Dendritic cell treated with granulocyte-macrophage colony-stimulating factor and Interleukin-4, amounts not matched to agents 40 ng/mL and 50 ng/mL, for 4 days (primary cell): ENCODE measurements at regions not wholly inside any gene's neighbourhood (a gene's known extent, or its start where the extent isn't known, plus 50 kb on each side); places are given as distances from the start of the nearest gene placed in this dataset.

ENCODE experiments used
- H3K27ac Mint-ChIP-seq: one replicate; pipeline ENCODE4 v1.8.0; 2022; ENCODE audit warnings: mild to moderate bottlenecking, mixed read lengths
- H3K27me3 Mint-ChIP-seq: one replicate; pipeline ENCODE4 v1.8.0; 2022; ENCODE audit warnings: mild to moderate bottlenecking, mixed read lengths
- H3K36me3 Mint-ChIP-seq: one replicate; pipeline ENCODE4 v1.8.0; 2022; ENCODE audit warnings: low read depth, mixed read lengths
- H3K4me1 Mint-ChIP-seq: one replicate; pipeline ENCODE4 v1.8.0; 2022; ENCODE audit warnings: low read depth, mixed read lengths
- H3K4me3 Mint-ChIP-seq: one replicate; pipeline ENCODE4 v1.8.0; 2022; ENCODE audit warnings: mild to moderate bottlenecking, moderate library complexity, mixed read lengths
- H3K9me3 Mint-ChIP-seq: one replicate; pipeline ENCODE4 v1.8.0; 2022; ENCODE audit warnings: mixed read lengths
- intact Hi-C: fragments of 100-400 bp; cut with micrococcal nuclease; formaldehyde crosslinking; loops from one replicate; pipeline ENCODE4 v1.15.0; 2022

DNA sequence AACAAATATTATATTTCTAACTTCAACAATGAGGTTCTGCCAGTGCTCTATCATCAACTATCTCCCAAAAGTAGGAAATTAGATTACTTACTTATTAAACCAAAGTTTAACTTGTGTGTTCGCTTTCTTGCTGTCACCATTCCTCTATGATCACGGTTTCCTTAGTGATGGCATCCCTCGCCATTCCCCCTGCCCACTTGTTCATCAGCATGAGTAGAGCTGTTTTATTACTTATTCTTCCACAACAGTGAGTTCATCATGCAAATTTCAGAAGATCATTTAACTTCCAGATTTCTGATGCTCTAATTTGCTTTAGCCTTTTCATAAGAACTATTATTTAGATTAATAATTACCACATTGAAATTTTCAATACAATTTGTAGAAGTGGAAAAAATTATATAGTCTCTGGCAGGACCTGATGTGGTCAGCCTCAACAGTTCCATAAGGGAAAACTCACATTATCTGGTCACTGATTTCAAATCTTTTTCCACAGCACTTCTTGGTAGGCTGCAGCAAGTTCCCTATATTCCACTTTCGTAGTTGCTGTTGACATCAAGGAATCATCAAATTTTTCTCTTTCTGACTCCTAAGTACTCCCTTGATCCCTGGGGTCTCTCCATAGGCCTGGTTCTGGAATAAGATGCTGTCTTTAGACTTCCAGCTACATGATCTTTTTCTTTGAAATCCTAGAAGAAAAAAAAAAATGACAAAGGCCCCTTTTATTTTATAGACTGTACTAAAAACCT lies 174.6 kb downstream of the RASSF9 start:
- intact Hi-C loops: no loop called here
- Mint-ChIP-seq H3K36me3 (no peaks in the 10 kb centered on the region), H3K9me3 (peaks cover 26% of the 10 kb centered on the region), H3K4me3 (no peak overlapping the region), H3K27ac (no peak overlapping the region), H3K4me1 (no peaks in the 10 kb centered on the region), H3K27me3 (no peaks in the 10 kb centered on the region)

- no peak overlapping the region for H3K27ac Mint-ChIP-seq
- no peak overlapping the region for H3K4me3 Mint-ChIP-seq
- H3K27me3 Mint-ChIP-seq: no peaks in the 10 kb centered on the region
- peaks cover 25% of the 10 kb centered on the region for H3K9me3 Mint-ChIP-seq
- no peaks in the 10 kb centered on the region for H3K4me1 Mint-ChIP-seq
- no peaks in the 10 kb centered on the region for H3K36me3 Mint-ChIP-seq
- intact Hi-C loops: no loop called here
Observed at GRCh38 chr12:85662207-85662602, 174.0 kb downstream of the RASSF9 start.

DNA sequence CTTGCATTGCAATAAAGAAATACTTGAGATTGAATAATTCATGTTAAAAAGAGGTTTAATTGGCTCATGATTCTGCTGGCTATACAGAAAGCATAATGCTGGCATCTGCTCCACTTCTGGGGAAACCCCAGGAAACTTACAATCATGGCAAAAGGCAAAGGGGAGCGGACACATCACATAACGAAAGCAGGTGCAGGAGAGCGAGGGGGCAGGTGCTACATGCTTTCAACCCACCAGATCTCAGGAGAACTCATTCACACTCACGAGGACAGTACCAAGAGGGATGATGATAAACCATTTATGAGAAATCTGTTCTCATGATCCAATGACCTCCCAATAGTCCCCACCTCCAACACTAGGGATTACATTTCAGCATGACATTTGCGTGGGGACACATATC lies 172.6 kb downstream of the RASSF9 start:
- peaks cover 17% of the 10 kb centered on the region for H3K9me3 Mint-ChIP-seq
- no peaks in the 10 kb centered on the region for H3K36me3 Mint-ChIP-seq
- no peaks in the 10 kb centered on the region for H3K4me1 Mint-ChIP-seq
- H3K4me3 Mint-ChIP-seq: no peak overlapping the region
- intact Hi-C loops: no loop called here
- H3K27me3 Mint-ChIP-seq: no peaks in the 10 kb centered on the region
- H3K27ac Mint-ChIP-seq: no peak overlapping the region

DNA sequence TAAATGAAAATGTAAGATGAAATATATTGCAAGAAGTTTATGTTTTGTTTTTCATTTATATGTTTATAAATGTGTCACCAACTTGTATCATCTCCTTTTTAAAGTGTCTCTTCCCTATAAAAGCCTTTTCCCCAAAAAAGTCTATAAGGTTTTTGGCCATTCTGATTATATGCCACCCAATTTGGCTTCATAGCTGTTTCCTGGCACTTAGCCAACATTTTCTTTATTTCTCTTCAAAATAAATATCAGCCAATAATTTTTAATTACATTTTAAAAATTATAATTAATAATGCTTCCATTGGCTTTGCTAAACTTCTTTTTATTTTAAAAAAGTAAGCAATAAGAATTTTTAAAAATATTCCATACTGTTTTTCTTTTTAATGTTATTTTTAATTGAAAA lies 171.8 kb downstream of the RASSF9 start:
- Mint-ChIP-seq H3K4me1 (no peaks in the 10 kb centered on the region), H3K36me3 (no peaks in the 10 kb centered on the region), H3K4me3 (no peak overlapping the region), H3K27me3 (no peaks in the 10 kb centered on the region), H3K9me3 (peaks cover 12% of the 10 kb centered on the region), H3K27ac (no peak overlapping the region)
- intact Hi-C loops: no loop called here

DNA sequence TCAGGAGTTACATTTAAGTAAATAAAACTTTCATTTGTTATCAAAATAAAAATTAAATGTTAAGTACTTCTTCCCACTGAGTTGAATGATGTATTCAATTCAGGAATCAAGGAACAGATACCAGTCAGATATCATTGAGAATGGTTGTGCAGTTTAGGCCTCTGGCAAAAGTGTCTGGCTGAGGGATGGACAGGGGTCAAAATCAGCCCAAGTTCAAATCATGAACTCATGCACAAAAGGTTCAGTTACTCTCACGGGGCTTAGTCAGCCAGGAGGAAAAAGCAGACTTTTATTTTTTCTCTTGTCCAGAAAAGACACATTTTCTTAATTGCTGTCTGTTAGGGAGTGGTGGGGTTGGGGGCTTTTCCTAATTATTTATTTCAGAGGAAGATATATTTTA lies 166.3 kb downstream of the RASSF9 start:
- intact Hi-C loops: no loop called here
- no peaks in the 10 kb centered on the region for H3K27me3 Mint-ChIP-seq
- no peaks in the 10 kb centered on the region for H3K36me3 Mint-ChIP-seq
- no peak overlapping the region for H3K4me3 Mint-ChIP-seq
- H3K4me1 Mint-ChIP-seq: no peaks in the 10 kb centered on the region
- no peak overlapping the region for H3K27ac Mint-ChIP-seq
- peaks cover 14% of the 10 kb centered on the region for H3K9me3 Mint-ChIP-seq

DNA sequence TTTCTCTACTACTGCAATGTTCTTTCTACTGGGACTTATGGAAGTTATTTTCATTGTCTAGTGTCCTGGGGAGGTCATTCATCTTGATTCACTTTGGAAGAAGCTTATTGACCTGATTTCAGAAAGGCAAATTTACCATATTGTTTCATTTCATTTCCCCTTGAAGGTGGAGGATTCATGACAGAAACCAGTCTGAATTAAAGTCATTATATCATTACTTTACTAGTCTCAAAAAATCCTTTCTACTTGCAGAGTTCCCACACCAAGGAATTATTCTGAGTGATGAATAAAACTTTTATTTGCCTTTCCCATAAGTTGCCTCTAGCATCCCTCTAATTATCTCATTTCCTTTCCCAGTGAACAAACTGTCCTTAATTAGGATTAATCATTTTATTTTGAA lies 163.8 kb downstream of the RASSF9 start:
- Mint-ChIP-seq H3K4me3 (no peak overlapping the region), H3K36me3 (no peaks in the 10 kb centered on the region), H3K9me3 (peaks cover 14% of the 10 kb centered on the region), H3K27me3 (no peaks in the 10 kb centered on the region), H3K4me1 (no peaks in the 10 kb centered on the region), H3K27ac (no peak overlapping the region)
- intact Hi-C loops: no loop called here

GRCh38 chr12:85673921-85674420 lies 162.2 kb downstream of the RASSF9 start:
- H3K9me3 Mint-ChIP-seq: peaks cover 14% of the 10 kb centered on the region
- H3K27me3 Mint-ChIP-seq: no peaks in the 10 kb centered on the region
- no peak overlapping the region for H3K4me3 Mint-ChIP-seq
- H3K36me3 Mint-ChIP-seq: no peaks in the 10 kb centered on the region
- intact Hi-C loops: no loop called here
- H3K4me1 Mint-ChIP-seq: no peaks in the 10 kb centered on the region
- no peak overlapping the region for H3K27ac Mint-ChIP-seq

- Mint-ChIP-seq H3K27me3 (no peaks in the 10 kb centered on the region), H3K4me1 (no peaks in the 10 kb centered on the region), H3K27ac (no peak overlapping the region), H3K36me3 (no peaks in the 10 kb centered on the region), H3K4me3 (no peak overlapping the region), H3K9me3 (peaks cover 31% of the 10 kb centered on the region)
- intact Hi-C loops: no loop called here
Observed at GRCh38 chr12:85676816-85677749, 159.1 kb downstream of the RASSF9 start.

- Mint-ChIP-seq H3K36me3 (no peaks in the 10 kb centered on the region), H3K4me1 (no peaks in the 10 kb centered on the region)
Observed at GRCh38 chr12:85679296-85679695, 156.9 kb downstream of the RASSF9 start.

GRCh38 chr12:85680881-85681280 lies 155.3 kb downstream of the RASSF9 start:
- intact Hi-C loops: no loop called here
- Mint-ChIP-seq H3K4me3 (no peak overlapping the region), H3K27me3 (no peaks in the 10 kb centered on the region), H3K36me3 (no peaks in the 10 kb centered on the region), H3K4me1 (no peaks in the 10 kb centered on the region), H3K27ac (no peak overlapping the region), H3K9me3 (peaks cover 17% of the 10 kb centered on the region)

More at GRCh38 chr12:85679296-85679695, 156.9 kb downstream of the RASSF9 start:
- intact Hi-C loops: no loop called here
- peaks cover 22% of the 10 kb centered on the region for H3K9me3 Mint-ChIP-seq
- no peak overlapping the region for H3K27ac Mint-ChIP-seq
- no peaks in the 10 kb centered on the region for H3K27me3 Mint-ChIP-seq
- no peak overlapping the region for H3K4me3 Mint-ChIP-seq

DNA sequence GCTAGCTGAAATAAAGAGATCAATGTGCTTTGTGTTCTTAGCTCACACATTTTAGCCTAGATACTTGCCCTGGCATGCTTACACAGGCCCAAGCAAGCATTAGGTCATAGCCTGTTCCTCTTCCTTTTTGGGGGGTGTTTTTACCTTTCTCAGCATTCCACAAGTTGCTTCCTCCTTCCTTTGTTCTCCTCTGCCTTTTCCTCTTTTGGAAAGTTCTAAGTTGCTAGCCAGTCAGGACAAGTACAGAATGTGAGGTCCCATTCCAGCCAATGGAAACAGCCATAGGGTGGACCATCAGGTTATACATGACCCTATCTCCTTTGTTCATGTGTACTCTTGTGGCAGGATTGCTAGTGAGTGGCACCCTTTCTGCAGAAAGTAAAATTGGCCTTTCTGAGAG lies 154.9 kb downstream of the RASSF9 start:
- peaks cover 17% of the 10 kb centered on the region for H3K9me3 Mint-ChIP-seq
- intact Hi-C loops: no loop called here
- H3K36me3 Mint-ChIP-seq: no peaks in the 10 kb centered on the region
- no peak overlapping the region for H3K27ac Mint-ChIP-seq
- H3K4me3 Mint-ChIP-seq: no peak overlapping the region
- no peaks in the 10 kb centered on the region for H3K27me3 Mint-ChIP-seq
- no peaks in the 10 kb centered on the region for H3K4me1 Mint-ChIP-seq

DNA sequence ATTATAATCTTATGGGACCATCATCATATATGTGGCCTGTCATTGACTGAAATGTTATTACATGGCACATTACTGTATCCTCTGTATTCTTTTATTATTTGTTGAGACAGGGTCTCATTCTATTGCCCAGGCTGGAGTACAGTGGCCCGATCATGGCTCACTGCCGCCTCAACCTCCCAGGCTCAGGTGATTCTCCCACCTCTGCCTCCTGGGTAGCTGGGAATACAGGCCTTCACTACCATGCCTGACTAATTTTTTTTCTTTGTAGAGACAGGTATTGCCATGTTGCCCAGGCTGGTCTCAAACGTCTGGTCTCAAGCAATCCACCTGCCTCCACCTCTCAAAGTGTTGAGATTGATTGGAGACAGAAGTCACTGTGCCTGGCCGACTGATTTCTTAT lies 153.2 kb downstream of the RASSF9 start:
- no peaks in the 10 kb centered on the region for H3K27me3 Mint-ChIP-seq
- H3K27ac Mint-ChIP-seq: no peak overlapping the region

DNA sequence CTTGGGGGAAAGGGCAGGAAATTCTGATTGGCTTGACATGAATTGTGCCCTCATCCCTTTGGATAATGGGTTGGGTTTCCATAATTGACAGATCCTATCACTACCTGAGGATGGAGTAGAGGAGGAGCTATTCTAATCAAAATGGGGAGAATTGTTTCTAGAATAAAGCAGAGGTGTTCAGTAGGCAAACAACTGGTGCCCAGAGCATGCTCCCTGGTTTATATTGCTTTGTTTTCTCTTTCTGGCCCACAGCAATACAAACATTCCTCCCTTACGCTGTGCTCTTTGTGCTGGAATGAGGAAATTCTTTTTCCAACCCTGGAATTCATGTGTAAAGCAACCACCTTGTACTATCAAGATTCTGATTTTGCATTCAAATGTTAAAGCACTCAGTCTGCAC lies 147.4 kb downstream of the RASSF9 start:
- Mint-ChIP-seq H3K36me3 (no peaks in the 10 kb centered on the region), H3K9me3 (no peaks in the 10 kb centered on the region), H3K27ac (no peak overlapping the region), H3K4me1 (no peaks in the 10 kb centered on the region), H3K27me3 (no peaks in the 10 kb centered on the region), H3K4me3 (no peak overlapping the region)
- intact Hi-C loops: no loop called here

More for the DNA sequence above, 153.2 kb downstream of the RASSF9 start:
- no peak overlapping the region for H3K4me3 Mint-ChIP-seq
- intact Hi-C loops: no loop called here
- no peaks in the 10 kb centered on the region for H3K36me3 Mint-ChIP-seq
- H3K9me3 Mint-ChIP-seq: peaks cover 17% of the 10 kb centered on the region
- no peaks in the 10 kb centered on the region for H3K4me1 Mint-ChIP-seq

- H3K36me3 Mint-ChIP-seq: no peaks in the 10 kb centered on the region
- H3K9me3 Mint-ChIP-seq: no peaks in the 10 kb centered on the region
- no peaks in the 10 kb centered on the region for H3K4me1 Mint-ChIP-seq
- intact Hi-C loops: no loop called here
- no peak overlapping the region for H3K27ac Mint-ChIP-seq
- H3K4me3 Mint-ChIP-seq: no peak overlapping the region
- H3K27me3 Mint-ChIP-seq: no peaks in the 10 kb centered on the region
Observed at GRCh38 chr12:85690146-85690545, 146.1 kb downstream of the RASSF9 start.
